ENCODE measurements at regions not wholly inside any gene's neighbourhood (a gene's known extent, or its start where the extent isn't known, plus 50 kb on each side); places are given as distances from the start of the nearest gene placed in this dataset.

- DNase-seq: no peak
Measured at GRCh38 chr3:106365061-106365691, 496.4 kb upstream of the CBLB start.

- no peak for DNase-seq
Measured at GRCh38 chr3:106366352-106366751, 497.5 kb upstream of the CBLB start.

- no peak for DNase-seq
Measured at GRCh38 chr3:106367496-106367895, 498.7 kb upstream of the CBLB start.

GRCh38 chr3:106371221-106371970 lies 502.6 kb upstream of the CBLB start:
- DNase-seq: no peak

- DNase-seq: no peak
Measured at GRCh38 chr3:106371971-106372805, 503.4 kb upstream of the CBLB start.

GRCh38 chr3:106372806-106373190 lies 504.0 kb upstream of the CBLB start:
- DNase-seq: no peak

GRCh38 chr3:106376016-106376570 lies 507.3 kb upstream of the CBLB start:
- DNase-seq: no peak

GRCh38 chr3:106379251-106379750 lies 510.5 kb upstream of the CBLB start:
- no peak for DNase-seq

GRCh38 chr3:106380232-106380631 lies 511.4 kb upstream of the CBLB start:
- DNase-seq: no peak

- DNase-seq: no peak
Measured at GRCh38 chr3:106381286-106381938, 512.6 kb upstream of the CBLB start.

GRCh38 chr3:106381939-106382335 lies 513.1 kb upstream of the CBLB start:
- no peak for DNase-seq

- no peak for DNase-seq
Measured at GRCh38 chr3:106386050-106386449, 517.2 kb upstream of the CBLB start.

GRCh38 chr3:106392915-106393314 lies 524.1 kb upstream of the CBLB start:
- DNase-seq: no peak

GRCh38 chr3:106397006-106397405 lies 528.2 kb upstream of the CBLB start:
- no peak for DNase-seq

- DNase-seq: no peak
Measured at GRCh38 chr3:106398891-106399600, 530.2 kb upstream of the CBLB start.

- no peak for DNase-seq
Measured at GRCh38 chr3:106399761-106400160, 530.9 kb upstream of the CBLB start.

- no peak for DNase-seq
Measured at GRCh38 chr3:106401666-106402490, 533.1 kb upstream of the CBLB start.

- no peak for DNase-seq
Measured at GRCh38 chr3:106403371-106404145, 534.7 kb upstream of the CBLB start.

- no peak for DNase-seq
Measured at GRCh38 chr3:106413683-106414082, 544.9 kb upstream of the CBLB start.

- no peak for DNase-seq
Measured at GRCh38 chr3:106420628-106421027, 551.8 kb upstream of the CBLB start.
